Left lung (tissue), 4 donors: ENCODE measurements at regions not wholly inside any gene's neighbourhood (a gene's known extent, or its start where the extent isn't known, plus 50 kb on each side); places are given as distances from the start of the nearest gene placed in this dataset.
A peak's percentile ranks its signal among the peaks of the same experiment; 100 is the strongest.

Experiments used
- ATAC-seq: fragments of 200-7000 bp; cut with Tn5 transposase; one replicate; pipeline ENCODE4 v1.9.1; 2020; ENCODE audit warnings: moderate library complexity
- DNase-seq, 4 donors: peaks; one replicate each; pipeline ENCODE4 v3.0.0-alpha.2; 2013 to 2020
- H3K27ac ChIP-seq, 2 donors: fragments of 200-600 bp; sonication (generic) in 1 of 2; one replicate each; pipeline versions ENCODE4 v1.5.0 to v1.8.0; 2020 to 2021
- H3K27me3 ChIP-seq, 2 donors: fragments of 200-600 bp; sonication (generic) in 1 of 2; one replicate each; pipeline versions ENCODE4 v1.5.0 to v1.8.0; 2020 to 2021
- H3K36me3 ChIP-seq, 2 donors: fragments of 200-600 bp; sonication (generic) in 1 of 2; one replicate each; pipeline versions ENCODE4 v1.5.0 to v1.8.0; 2020 to 2021
- H3K4me1 ChIP-seq, 2 donors: fragments of 200-600 bp; one replicate each; pipeline ENCODE4 v1.8.0; 2021
- H3K4me3 ChIP-seq, 2 donors: fragments of 200-600 bp; sonication (generic) in 1 of 2; one replicate each; pipeline versions ENCODE4 v1.5.0 to v1.8.0; 2020 to 2021; ENCODE audit warnings: mild to moderate bottlenecking in 1 of 2
- H3K9me3 ChIP-seq, 2 donors: fragments of 200-600 bp; sonication (generic) in 1 of 2; one replicate each; pipeline versions ENCODE4 v1.5.0 to v1.8.0; 2020 to 2021
- CTCF ChIP-seq, 2 donors: fragments of 200-600 bp; sonication (generic) in 1 of 2; IDR thresholded peaks; one replicate each; pipeline versions ENCODE4 v1.5.0 to v1.8.0; 2021; ENCODE audit warnings: antibody characterized with exemption in 2 of 2
- intact Hi-C, 2 donors: fragments of 100-400 bp; cut with DNase I; formaldehyde crosslinking; loops; one replicate each; pipeline versions ENCODE4 v1.11.2 to v1.14.2; 2022
- donor health status: DM: no; HTN: yes; CAD: no.
- donor health status: DM: no; HTN: no; CAD: no.

GRCh38 chr3:76083992-76084391 lies 298.6 kb upstream of the ZNF717 start:
- Histone ChIP-seq H3K27me3 (no peaks in the 10 kb centered on the region), H3K9me3 (no peaks in the 10 kb centered on the region), H3K36me3 (no peaks in the 10 kb centered on the region), H3K4me1 (no peaks in the 10 kb centered on the region), H3K27ac (no peak overlapping the region), H3K4me3 (no peak overlapping the region)
- DNase-seq: peak in 1 of 4 donors; percentile 8
- no peak for TF ChIP-seq CTCF (IDR thresholded peaks at IDR 0.05)
- intact Hi-C loops: no loop called here
- ATAC-seq: no peak

GRCh38 chr3:76096036-76096435 lies 310.7 kb upstream of the ZNF717 start:
- H3K4me1 ChIP-seq: no peaks in the 10 kb centered on the region
- H3K27me3 ChIP-seq: no peaks in the 10 kb centered on the region
- DNase-seq (no peak), ATAC-seq (no peak)
- intact Hi-C loops: no loop called here
- no peaks in the 10 kb centered on the region for H3K36me3 ChIP-seq
- TF ChIP-seq CTCF (IDR thresholded peaks at IDR 0.05): no peak
- H3K9me3 ChIP-seq: no peaks in the 10 kb centered on the region
- H3K27ac ChIP-seq: no peak overlapping the region
- no peak overlapping the region for H3K4me3 ChIP-seq

- no peak for TF ChIP-seq CTCF (IDR thresholded peaks at IDR 0.05)
- ATAC-seq: no peak
Measured at GRCh38 chr3:76096836-76097588, 311.7 kb upstream of the ZNF717 start.

GRCh38 chr3:76097589-76097969 lies 312.2 kb upstream of the ZNF717 start:
- intact Hi-C loops: no loop called here
- DNase-seq: no peak
- no peak for ATAC-seq
- Histone ChIP-seq H3K27ac (no peak overlapping the region), H3K36me3 (no peaks in the 10 kb centered on the region), H3K9me3 (no peaks in the 10 kb centered on the region), H3K27me3 (no peaks in the 10 kb centered on the region), H3K4me1 (no peaks in the 10 kb centered on the region), H3K4me3 (no peak overlapping the region)
- TF ChIP-seq CTCF (IDR thresholded peaks at IDR 0.05): no peak

More at GRCh38 chr3:76096836-76097588, 311.7 kb upstream of the ZNF717 start:
- no peak for DNase-seq
- Histone ChIP-seq H3K9me3 (no peaks in the 10 kb centered on the region), H3K4me3 (no peak overlapping the region), H3K27ac (no peak overlapping the region), H3K4me1 (no peaks in the 10 kb centered on the region), H3K36me3 (no peaks in the 10 kb centered on the region), H3K27me3 (no peaks in the 10 kb centered on the region)
- intact Hi-C loops: no loop called here

GRCh38 chr3:76099956-76100355 lies 314.6 kb upstream of the ZNF717 start:
- DNase-seq: no peak
- Histone ChIP-seq H3K4me1 (no peaks in the 10 kb centered on the region), H3K36me3 (no peaks in the 10 kb centered on the region), H3K9me3 (no peaks in the 10 kb centered on the region), H3K4me3 (no peak overlapping the region), H3K27ac (no peak overlapping the region), H3K27me3 (no peaks in the 10 kb centered on the region)
- intact Hi-C loops: no loop called here
- no peak for ATAC-seq
- no peak for TF ChIP-seq CTCF (IDR thresholded peaks at IDR 0.05)
